ENCODE measurements at regions not wholly inside any gene's neighbourhood (a gene's known extent, or its start where the extent isn't known, plus 50 kb on each side); places are given as distances from the start of the nearest gene placed in this dataset.
"Not testable (repeated sequence)": the region's sequence is repeated elsewhere in the genome, so short reads cannot be mapped to it uniquely, and the experiment has no call there.

DNA sequence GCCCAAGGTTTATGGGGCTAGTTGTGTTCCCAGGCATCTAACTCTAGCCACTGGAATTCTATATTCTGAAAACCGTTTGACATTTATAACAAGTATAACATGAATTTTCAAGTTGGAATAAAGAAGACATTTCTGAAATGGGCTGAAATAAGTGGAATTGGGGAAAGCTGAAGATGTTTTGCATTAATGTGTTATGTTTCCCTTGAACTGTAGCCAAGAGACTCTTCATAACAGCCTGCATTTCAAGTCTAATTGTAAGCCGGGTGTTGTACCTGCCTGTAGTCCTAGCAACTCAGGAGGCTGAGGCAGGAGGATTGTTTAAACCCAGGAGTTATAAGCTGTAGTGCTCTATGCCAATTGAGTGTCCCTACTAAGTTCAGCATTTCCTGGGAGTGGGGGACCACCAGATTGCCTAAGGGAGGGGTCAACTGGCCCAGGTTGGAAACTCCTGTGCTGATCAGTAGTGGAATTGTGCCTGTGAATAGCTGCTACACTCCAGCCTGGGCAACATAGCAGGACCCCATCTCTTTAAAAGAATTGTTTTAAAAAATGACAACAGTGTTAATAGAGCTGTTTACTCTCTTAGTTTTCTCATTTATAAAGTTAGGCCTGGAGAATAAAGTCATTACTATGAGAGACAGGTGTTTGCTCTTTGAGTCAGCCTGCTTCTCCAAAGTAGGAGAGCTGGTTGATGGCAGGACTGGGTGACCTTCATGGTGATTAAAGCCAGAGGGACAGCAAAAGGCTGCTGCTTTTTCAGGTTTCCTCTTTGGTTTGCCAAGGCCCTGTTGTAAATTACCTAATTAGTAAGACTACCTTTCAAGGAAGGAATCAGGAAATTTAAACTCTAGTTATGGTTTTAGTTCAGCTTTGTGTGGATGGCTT, 483.6 kb upstream of the RGS6 start:
- no peak for DNase-seq

DNA sequence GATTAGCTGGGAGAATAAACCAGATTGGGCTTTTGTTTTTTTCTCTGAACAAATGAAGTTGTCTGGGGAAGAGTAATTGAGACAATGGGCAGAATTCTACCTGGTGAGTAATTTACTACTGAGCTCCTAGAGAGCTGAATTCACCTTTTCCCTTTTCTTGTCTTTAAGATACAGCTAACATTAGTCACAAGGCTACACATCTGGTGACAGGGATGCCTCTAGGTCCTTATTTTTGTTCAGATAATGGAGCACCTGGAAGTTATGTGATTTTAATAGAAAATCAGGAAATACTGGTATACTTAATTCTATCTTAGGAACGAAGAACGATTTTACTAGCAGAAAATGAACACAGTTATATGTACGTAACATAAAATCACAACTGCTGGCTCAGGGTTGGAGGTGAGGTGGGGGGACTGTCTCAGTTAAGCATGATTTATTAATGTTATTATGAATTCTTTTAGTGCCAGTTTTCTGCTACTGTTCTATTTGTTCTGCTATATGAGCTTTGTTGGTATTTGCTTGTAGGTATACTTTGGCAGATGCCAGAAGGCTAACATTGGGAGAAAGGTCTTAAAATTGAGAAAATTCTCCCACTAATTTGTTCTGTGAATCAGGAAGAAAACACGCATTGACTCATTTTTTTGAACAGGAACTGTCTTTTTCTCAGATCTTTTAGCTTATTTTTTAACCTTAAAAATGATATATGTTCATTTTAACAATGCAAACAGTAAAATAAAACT, 482.7 kb upstream of the RGS6 start:
- no peak for DNase-seq

GRCh38 chr14:71451501-71451900, 480.7 kb upstream of the RGS6 start:
- no peak for DNase-seq

DNA sequence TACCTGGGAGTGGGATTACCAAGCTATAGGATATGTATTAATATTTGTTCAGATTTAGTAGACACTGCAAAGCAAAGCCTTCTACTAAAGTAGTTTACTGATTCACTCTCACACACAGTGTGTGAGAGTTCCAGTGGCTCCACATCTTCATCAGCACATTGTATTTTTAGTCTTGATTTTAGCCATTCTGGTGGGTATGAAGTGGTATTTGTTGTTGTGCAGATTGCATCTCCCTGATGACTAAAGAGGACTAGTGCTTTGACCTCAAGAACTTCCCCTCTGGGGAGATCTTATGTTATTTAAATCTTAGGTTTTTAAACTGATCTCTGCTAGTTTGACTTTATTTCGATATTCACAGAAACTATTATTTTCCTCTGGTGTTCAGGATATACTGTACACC, 479.7 kb upstream of the RGS6 start:
- DNase-seq = no peak

- DNase-seq = no peak
These were observed 479.2 kb upstream of the RGS6 start for GRCh38 chr14:71452987-71453386.

- no peak for DNase-seq
These were observed 478.2 kb upstream of the RGS6 start for GRCh38 chr14:71454010-71454409.

DNA sequence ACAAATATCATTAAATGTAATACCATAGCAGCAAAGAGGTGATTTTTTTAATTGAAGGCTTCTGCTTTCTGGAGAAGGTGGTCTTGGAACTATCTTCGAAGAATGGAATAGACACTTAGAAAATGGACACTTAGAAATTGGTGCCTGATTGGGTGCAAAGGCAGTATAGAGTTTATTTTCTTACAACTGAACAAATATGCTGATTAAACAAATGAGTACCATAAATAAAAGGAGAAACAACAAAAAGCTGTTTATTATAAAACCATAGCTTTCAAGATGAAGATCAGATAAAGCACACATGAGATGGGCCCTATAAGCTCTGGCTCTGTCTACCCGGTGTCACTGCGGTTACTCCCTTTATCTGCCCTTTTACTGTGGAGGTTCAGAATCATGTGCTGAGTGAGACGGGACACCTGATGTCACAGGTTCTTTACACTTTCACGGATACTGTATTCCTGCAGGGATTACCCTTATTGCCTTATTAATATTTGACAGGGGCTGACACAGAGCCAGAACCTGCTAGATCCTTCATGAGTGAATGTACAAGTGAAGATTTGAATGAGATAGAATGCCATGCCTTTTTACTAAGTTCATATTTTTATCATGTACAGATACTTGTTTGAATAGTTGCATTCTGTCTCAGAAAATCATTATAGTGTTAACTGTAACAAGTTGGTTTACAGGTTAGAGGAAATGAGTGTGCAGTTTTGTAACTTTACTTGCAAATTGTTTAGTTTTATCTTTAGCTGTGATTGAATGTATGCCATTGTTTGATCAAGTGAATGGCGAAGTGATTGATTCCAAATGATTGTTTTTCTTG, 477.5 kb upstream of the RGS6 start:
- DNase-seq = no peak

DNA sequence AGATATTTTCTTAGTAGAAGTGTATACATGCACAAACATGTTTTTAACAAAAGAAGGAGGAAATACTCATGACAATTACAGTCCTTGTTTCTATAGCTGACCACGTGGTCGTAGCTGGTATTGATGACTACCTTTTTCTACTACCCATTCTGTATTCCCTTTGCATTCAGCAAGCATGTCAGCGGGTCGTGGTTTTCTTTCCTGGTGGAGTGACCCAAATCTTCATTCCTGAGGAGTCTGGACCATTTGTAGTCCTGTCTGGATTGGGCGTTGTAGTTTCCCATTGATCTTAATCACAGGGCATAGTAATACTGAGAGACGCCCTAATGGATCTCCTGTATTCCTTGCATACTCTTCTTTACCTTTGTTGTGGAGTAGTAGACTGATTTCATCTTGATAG, 472.1 kb upstream of the RGS6 start:
- DNase-seq = no peak

- DNase-seq = not testable (repeated sequence)
These were observed 470.6 kb upstream of the RGS6 start for GRCh38 chr14:71461617-71462016.

GRCh38 chr14:71463807-71464206, 468.4 kb upstream of the RGS6 start:
- DNase-seq = no peak

DNA sequence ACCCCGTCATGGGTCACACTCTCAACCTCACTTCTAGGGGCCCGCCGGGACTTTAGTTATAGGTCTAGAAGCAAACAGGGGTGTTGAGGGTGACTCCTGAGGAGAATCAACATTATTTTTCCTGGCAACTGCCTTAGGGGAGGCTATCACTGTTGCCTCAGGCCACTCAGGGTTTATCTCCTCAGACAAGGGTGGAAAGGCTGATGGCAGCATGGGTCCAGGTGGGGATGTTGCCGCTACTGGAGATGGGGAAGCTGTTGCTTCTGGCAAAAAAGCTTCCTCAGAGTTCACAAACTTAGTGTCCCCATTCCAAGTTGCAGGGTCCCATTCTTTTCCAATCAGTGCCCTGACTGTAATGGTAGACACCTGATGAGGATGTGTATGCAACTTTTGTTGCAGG, 467.4 kb upstream of the RGS6 start:
- DNase-seq = no peak

- DNase-seq = no peak
These were observed 466.9 kb upstream of the RGS6 start for GRCh38 chr14:71465316-71465715.

GRCh38 chr14:71466251-71466650, 466.0 kb upstream of the RGS6 start:
- no peak for DNase-seq

- DNase-seq = no peak
These were observed 465.3 kb upstream of the RGS6 start for GRCh38 chr14:71466946-71467345.

DNA sequence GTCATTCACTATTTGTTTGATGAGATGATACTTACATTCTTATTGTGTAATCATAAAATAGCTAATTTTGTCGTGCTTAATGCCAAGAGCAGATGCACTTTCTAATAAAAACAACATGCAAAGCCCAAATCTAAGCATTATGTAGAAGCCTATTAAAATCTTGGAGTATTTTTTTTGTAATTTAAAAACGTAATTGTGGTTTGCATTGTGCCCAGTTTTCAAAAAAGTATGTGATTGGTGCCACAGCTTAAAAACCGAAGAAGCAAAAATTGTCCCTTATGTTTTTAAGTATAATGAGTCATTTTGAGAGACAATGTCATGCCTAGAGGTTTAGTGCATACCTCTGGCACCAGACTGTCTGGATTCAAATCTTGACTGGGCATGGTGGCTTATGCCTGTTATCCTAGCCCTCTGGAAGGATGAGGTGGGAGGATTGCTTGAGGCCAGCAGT, 464.8 kb upstream of the RGS6 start:
- DNase-seq = no peak

- DNase-seq = no peak
These were observed 463.5 kb upstream of the RGS6 start for GRCh38 chr14:71468701-71469100.

GRCh38 chr14:71469643-71470335, 462.4 kb upstream of the RGS6 start:
- DNase-seq = no peak

DNA sequence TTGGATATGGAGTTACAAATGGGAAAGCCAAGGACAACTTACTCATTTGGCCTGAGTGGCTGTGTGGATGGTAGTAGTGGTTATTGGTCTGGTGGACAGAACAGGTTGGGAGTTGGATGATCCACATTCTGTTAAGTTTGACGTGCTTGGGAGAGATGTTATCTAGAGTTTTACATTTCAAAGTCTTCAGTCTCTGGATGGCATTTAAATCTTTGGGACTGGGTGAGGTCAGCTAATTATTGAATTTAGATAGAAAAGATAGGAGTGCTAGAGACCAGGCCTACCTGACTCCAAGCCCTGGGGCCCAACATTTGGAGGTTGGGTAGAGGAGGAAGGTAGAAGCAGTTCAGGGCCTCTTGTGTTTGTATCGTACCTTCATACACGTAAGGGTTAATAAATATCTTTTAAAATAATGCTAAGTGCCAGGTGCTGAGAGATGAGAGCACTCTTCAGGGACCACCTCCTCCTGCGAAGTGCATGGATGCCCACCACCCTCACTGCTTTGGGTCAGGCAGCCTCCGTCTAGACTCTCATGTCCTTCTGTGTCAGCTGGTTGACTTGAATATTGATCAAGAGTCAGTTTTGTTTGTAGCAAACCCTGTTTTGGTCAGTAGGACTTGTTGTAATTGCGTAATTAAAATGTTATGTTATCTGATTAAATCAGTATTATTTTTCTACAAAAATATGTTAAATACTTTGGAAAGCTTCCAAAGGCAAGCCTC, 460.4 kb upstream of the RGS6 start:
- no peak for DNase-seq

DNA sequence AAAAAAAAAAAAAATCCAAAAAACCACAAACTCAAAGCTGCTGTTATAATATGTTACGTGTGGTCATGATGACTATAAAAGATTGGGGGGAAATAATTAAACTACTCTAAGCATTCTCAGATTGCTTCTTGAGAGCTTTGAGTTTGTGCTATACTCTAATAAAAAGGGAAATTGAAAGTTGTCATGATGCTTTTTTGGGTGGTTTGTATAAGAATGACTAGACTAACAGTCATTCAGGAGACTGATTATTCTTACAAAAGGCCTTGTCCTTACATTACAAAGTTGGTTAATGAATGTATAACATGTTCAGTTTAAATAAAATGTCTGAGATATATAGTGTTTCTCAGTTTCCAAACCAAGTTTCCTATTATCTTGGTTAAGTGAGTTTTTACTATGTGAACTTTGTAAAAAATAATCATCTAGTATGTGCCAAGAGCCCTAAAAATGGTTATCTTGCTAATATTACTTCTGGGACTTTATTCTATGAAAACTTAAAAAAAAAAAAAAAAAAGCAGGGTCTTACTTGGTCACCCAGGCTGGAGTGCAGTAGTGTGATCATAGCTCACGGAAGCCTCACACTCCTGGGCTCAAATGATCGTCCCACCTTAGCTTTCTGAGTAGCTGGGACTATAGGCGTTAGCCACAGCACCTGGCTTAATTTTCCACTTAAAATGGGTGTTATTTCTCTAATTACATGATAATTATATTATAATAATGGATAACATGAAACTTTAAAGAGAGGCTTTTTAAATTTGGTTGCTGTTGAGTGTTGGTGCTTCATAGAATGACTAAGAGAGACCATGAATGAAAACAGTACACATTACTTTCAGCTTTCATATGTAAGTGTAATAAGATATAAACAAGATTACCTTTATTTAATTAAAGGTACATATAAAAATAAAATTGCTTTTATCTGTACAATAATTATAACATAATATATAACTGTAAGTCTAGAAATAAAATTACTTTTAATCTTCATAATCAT, 459.6 kb upstream of the RGS6 start:
- no peak for DNase-seq

GRCh38 chr14:71473843-71474242, 458.4 kb upstream of the RGS6 start:
- DNase-seq = no peak
